GM21390 (cell line): ENCODE measurements at regions not wholly inside any gene's neighbourhood (a gene's known extent, or its start where the extent isn't known, plus 50 kb on each side); places are given as distances from the start of the nearest gene placed in this dataset.
"Not testable (repeated sequence)": the region's sequence is repeated elsewhere in the genome, so short reads cannot be mapped to it uniquely, and the experiment has no call there.

Source experiments
- ATAC-seq: cut with Tn5 transposase; IDR thresholded peaks from one replicate; pipeline ENCODE4 v1.9.1; 2021; ENCODE audit not compliant: unreplicated experiment

GRCh38 chr5:85994653-85995052, 623.1 kb upstream of the COX7C start:
- ATAC-seq = not testable (repeated sequence)

- no peak for ATAC-seq
Observed at GRCh38 chr5:85998656-85999055, 619.1 kb upstream of the COX7C start.

DNA sequence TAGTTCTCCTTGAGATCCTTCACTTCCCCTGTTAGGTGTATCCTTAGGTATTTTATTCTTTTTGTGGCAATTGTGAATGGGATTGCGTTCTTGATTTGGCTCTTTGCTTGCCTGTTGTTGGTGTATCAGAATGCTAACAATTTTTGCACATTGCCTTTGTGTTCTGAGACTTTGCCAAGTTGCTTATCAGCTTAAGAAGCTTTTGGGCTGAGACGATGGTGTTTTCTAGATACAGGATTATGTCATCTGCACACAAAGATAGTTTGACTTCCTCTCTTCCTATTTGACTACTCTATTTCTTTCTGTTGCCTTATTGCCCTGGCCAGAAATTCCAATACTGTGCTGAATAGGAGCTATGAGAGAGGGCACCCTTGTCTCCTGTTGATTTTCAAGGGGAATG, 609.4 kb upstream of the COX7C start:
- no peak for ATAC-seq

GRCh38 chr5:86008704-86009103, 609.0 kb upstream of the COX7C start:
- ATAC-seq = no peak

GRCh38 chr5:86011937-86012336, 605.8 kb upstream of the COX7C start:
- ATAC-seq = no peak

GRCh38 chr5:86029308-86029707, 588.4 kb upstream of the COX7C start:
- ATAC-seq = no peak

DNA sequence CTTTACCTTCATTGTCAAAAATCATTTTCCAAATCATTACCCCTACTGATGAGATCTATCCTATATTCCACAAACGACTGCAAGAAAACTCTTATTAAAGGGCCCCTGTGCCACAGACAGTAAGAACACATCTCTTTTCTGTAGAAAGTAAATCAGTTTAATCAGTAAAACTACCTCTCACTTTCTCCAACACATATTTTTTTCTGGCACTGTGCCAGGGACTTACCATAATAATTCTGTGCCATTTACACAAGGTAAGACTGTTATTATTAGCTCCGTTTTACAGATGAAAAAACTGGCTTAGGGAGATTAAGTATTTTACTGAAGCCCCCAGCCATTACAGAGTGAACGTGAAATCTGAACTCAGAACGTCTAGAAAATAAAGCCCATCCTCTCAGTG, 587.0 kb upstream of the COX7C start:
- ATAC-seq = no peak

DNA sequence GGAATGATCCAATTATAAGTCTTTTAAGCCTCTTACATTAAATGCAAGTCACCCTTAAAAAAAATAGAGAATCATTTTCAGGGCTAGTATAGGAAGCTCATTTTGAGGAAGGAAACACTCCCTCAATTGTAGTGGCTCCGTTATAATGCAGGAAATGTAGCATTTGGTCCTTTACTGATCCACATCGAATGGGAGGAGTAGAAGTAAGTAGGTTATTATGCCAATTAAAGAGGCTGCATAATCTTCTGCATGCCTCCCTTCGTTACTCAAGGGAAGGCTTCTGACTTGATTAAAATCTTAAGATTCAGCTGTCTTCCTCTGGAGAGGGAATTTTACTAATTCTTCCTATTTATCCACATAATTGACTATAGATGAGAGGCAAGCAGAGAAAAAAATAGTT, 579.2 kb upstream of the COX7C start:
- no peak for ATAC-seq

DNA sequence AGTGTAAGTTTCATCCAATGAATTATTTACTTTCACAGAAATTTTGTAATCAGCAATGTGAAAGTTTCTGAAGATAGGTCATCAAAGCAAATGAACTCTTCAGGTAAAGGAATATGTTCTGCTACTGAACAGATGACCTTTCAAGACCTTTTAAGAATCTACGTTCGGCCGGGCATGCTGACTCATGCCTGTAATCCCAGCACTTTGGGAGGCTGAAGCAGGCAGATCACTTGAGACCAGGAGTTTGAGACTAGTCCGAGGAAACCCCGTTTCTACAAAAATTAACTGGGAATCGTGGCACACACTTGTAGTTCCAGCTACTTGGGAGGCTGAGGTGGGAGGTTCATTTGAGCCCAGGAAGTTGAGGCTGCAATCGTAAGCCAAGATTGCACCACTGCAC, 578.4 kb upstream of the COX7C start:
- ATAC-seq = no peak

DNA sequence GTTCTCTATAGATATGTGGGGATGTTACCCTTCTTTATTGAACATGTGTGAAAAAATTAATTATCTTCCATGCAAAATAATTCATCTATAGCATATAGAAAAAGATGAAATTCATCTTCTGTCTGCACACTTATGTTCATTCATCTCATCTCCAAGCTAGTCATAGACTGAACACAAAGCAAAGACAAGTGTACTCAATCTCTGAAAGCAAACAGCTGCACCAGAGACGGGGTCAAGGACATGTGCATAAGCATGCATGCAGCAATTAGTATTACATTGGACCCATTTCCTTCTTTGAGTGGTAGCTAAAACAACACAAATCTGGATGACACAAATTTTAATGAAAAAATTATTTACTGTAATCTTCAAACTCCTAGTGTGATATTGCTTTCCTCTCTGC, 547.0 kb upstream of the COX7C start:
- no peak for ATAC-seq

GRCh38 chr5:86074297-86074696, 543.4 kb upstream of the COX7C start:
- ATAC-seq = no peak

- no peak for ATAC-seq
Observed at GRCh38 chr5:86075139-86075538, 542.6 kb upstream of the COX7C start.

- ATAC-seq = no peak
Observed at GRCh38 chr5:86095092-86095491, 522.6 kb upstream of the COX7C start.

GRCh38 chr5:86101966-86102365, 515.8 kb upstream of the COX7C start:
- no peak for ATAC-seq

- ATAC-seq = no peak
Observed at GRCh38 chr5:86108825-86109224, 508.9 kb upstream of the COX7C start.

DNA sequence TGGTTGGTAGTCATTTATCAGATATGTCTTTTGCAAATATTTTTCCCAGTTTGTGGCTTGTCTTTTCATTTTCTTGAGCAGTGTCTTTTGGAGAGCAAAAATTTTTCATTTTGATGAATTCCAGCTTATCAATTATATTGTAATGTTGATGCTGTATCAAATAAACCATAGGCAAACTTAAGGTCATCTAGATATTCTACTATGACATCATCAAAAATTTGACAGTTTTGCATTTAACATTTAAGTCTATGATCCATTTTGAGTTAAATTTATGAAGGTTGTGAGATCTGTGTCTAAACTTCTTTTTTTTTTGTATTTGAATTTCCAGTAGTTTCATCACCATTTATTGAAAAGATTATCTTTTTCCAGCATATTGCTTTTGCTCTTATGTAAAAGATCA, 505.5 kb upstream of the COX7C start:
- no peak for ATAC-seq

GRCh38 chr5:86115164-86115563, 502.6 kb upstream of the COX7C start:
- ATAC-seq = no peak

GRCh38 chr5:86118542-86118941, 499.2 kb upstream of the COX7C start:
- peak; percentile 75 for ATAC-seq

GRCh38 chr5:86124333-86124732, 493.4 kb upstream of the COX7C start:
- ATAC-seq = no peak

- no peak for ATAC-seq
Observed at GRCh38 chr5:86125731-86126601, 491.8 kb upstream of the COX7C start.

DNA sequence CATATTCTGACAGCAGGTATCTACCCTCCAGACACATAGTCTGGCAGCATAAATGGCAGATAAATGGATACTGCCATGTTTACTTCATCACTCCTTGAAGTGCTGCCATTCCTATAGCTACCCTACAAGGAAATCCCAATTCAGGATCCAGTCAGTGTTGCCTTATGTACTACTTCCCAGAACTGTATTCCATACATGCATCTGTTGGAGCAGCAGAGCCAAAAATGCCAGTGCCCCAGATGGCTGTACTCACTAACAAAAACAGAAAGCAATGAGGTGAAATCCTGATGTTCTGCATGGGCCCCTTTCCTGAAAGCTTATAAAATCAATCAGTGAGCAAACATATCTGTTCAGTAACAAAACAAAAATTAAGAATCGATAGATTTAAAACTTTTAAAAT, 490.0 kb upstream of the COX7C start:
- ATAC-seq = no peak

GRCh38 chr5:86129009-86129408, 488.7 kb upstream of the COX7C start:
- ATAC-seq = no peak

DNA sequence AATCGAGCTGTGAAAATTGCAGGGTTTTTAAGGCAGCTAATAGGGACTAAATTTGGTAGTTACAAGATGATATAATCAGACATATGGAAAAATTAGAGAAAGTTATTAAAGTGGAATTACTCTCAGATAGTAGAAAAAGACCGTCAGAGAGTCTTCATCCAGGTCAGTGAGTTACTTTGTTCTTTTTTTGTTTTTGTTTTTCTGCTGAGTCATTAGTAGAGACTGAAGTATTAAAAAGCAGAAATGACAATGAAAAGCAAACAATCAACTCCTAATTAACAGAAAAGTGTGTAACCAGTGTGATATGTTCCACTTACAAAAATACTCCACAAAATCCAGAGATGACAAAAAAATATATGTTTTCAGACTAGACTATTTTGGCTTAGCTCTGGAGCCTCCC, 480.4 kb upstream of the COX7C start:
- ATAC-seq = no peak
